ENCODE measurements at regions not wholly inside any gene's neighbourhood (a gene's known extent, or its start where the extent isn't known, plus 50 kb on each side); places are given as distances from the start of the nearest gene placed in this dataset.

DNA sequence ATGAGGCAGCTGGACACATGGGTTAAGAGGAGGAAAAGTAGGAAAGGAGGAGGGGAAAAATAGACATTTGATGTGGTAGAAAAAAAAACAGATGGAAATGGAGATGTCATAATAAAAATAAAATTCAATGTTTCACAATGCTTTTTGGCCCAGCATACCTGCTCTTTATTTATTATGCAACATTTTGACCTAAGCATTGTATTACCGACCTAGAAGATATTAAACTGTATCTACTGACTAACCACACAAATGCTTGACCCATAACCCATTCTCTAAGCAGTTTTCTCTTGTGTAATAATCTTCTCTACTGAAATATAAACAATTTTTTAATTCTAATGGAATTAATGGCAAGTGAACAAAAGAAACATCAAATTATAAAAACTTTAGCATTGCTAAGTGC lies 362.3 kb downstream of the FBXO15 start:
- H3K9me3 ChIP-seq (replicated peaks; ENCODE audit: control insufficient read depth, insufficient read depth, low read length): no peaks in the 10 kb centered on the region
- ATAC-seq (no peak), FAIRE-seq (no peak), DNase-seq (ENCODE audit: low read depth, low spot score) (no peak)
- no peak overlapping the region for H3K4me2 ChIP-seq (ENCODE audit: control insufficient read depth, insufficient read depth)
- intact Hi-C loops (cut with micrococcal nuclease; ENCODE audit: unreplicated experiment): no loop called here
- CTCF ChIA-PET: no interaction called here
- BruUV-seq (replicated peaks): no TSS peak
- TF ChIP-seq CHD4 (IDR thresholded peaks at IDR 0.05): no peak
- no peak for TF ChIP-seq MEF2B (IDR thresholded peaks at IDR 0.05; ENCODE audit: partially characterized antibody, poor library complexity, severe bottlenecking)
- TF ChIP-seq, protein P1, sequence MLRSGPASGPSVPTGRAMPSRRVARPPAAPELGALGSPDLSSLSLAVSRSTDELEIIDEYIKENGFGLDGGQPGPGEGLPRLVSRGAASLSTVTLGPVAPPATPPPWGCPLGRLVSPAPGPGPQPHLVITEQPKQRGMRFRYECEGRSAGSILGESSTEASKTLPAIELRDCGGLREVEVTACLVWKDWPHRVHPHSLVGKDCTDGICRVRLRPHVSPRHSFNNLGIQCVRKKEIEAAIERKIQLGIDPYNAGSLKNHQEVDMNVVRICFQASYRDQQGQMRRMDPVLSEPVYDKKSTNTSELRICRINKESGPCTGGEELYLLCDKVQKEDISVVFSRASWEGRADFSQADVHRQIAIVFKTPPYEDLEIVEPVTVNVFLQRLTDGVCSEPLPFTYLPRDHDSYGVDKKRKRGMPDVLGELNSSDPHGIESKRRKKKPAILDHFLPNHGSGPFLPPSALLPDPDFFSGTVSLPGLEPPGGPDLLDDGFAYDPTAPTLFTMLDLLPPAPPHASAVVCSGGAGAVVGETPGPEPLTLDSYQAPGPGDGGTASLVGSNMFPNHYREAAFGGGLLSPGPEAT (IDR thresholded peaks at IDR 0.05; ENCODE audit: low read depth): no peak
- TF ChIP-seq MYC (IDR thresholded peaks at IDR 0.05; ENCODE audit: insufficient read depth, insufficient read length, insufficient replicate concordance, low read length, severe bottlenecking): no peak
- TF ChIP-seq POLR2AphosphoS2 (IDR thresholded peaks at IDR 0.05; ENCODE audit: low read depth, low read length): no peak
- no peak for TF ChIP-seq CBX5 (IDR thresholded peaks at IDR 0.05; ENCODE audit: low read depth)
- no peak for TF ChIP-seq IKZF1 (conservative IDR thresholded peaks at IDR 0.05)
- TF ChIP-seq, protein P2, sequence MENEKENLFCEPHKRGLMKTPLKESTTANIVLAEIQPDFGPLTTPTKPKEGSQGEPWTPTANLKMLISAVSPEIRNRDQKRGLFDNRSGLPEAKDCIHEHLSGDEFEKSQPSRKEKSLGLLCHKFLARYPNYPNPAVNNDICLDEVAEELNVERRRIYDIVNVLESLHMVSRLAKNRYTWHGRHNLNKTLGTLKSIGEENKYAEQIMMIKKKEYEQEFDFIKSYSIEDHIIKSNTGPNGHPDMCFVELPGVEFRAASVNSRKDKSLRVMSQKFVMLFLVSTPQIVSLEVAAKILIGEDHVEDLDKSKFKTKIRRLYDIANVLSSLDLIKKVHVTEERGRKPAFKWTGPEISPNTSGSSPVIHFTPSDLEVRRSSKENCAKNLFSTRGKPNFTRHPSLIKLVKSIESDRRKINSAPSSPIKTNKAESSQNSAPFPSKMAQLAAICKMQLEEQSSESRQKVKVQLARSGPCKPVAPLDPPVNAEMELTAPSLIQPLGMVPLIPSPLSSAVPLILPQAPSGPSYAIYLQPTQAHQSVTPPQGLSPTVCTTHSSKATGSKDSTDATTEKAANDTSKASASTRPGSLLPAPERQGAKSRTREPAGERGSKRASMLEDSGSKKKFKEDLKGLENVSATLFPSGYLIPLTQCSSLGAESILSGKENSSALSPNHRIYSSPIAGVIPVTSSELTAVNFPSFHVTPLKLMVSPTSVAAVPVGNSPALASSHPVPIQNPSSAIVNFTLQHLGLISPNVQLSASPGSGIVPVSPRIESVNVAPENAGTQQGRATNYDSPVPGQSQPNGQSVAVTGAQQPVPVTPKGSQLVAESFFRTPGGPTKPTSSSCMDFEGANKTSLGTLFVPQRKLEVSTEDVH (IDR thresholded peaks at IDR 0.05; ENCODE audit: low read depth, partially characterized antibody): no peak
- TF ChIP-seq ASH2L (IDR thresholded peaks at IDR 0.05; ENCODE audit: borderline replicate concordance, low read depth): no peak
- TF ChIP-seq RCOR1 (conservative IDR thresholded peaks at IDR 0.05; ENCODE audit: low read depth, low read length): no peak
- no peak for TF ChIP-seq NFIC (IDR thresholded peaks at IDR 0.05; ENCODE audit: low read depth, low read length)
- TF ChIP-seq ZNF274 (IDR thresholded peaks at IDR 0.05; ENCODE audit: insufficient read depth, insufficient read length): no peak
- no peak overlapping the region for H3K27ac ChIP-seq (ENCODE audit: control insufficient read depth, insufficient read depth)
- no peaks in the 10 kb centered on the region for H3K4me1 ChIP-seq (ENCODE audit: control insufficient read depth, insufficient read depth, low read length)
- RAD21 ChIA-PET (ENCODE audit: unreplicated experiment): no interaction called here
- H3K4me3 ChIP-seq: no peak overlapping the region
- 0% methylated on average over 1 of the region's 1 CpG for WGBS (ENCODE audit: insufficient coverage, insufficient replicate concordance, low lambda C conversion rate, missing lambda C conversion rate)
- H3K79me2 ChIP-seq (ENCODE audit: control insufficient read depth, insufficient read depth, low read length): no peaks in the 10 kb centered on the region
- H3K9ac ChIP-seq (ENCODE audit: control insufficient read depth, insufficient read depth, low read length): no peak overlapping the region
- H2AFZ ChIP-seq (ENCODE audit: control insufficient read depth, low read depth, low read length): no peak overlapping the region
- H3K36me3 ChIP-seq (ENCODE audit: control insufficient read depth in 2 of 2, insufficient read depth in 2 of 2, low read length in 1 of 2): no peaks in the 10 kb centered on the region
- in situ Hi-C loops (cut with MboI): no loop called here
- SMC1A ChIA-PET (ENCODE audit: uncharacterized antibody, unreplicated experiment): interaction anchor here (0.5 kb wide), 1 partner anchor 351 kb away, joined by 3 read pairs; no protein-coding TSS in a partner anchor
- POLR2A ChIA-PET: no interaction called here
- H3K27me3 ChIP-seq (replicated peaks in 1 of 2; ENCODE audit: control insufficient read depth in 2 of 2, insufficient read depth in 2 of 2, low read length in 1 of 2): no peaks in the 10 kb centered on the region; a peak in 1 of 4 replicates
- H4K20me1 ChIP-seq (ENCODE audit: control insufficient read depth, insufficient read depth): no peaks in the 10 kb centered on the region
